Esophagus muscularis mucosa (tissue), 4 donors: ENCODE measurements at regions not wholly inside any gene's neighbourhood (a gene's known extent, or its start where the extent isn't known, plus 50 kb on each side); places are given as distances from the start of the nearest gene placed in this dataset.
"Not testable (repeated sequence)": the region's sequence is repeated elsewhere in the genome, so short reads cannot be mapped to it uniquely, and the experiment has no call there.

Experiments
- DNase-seq: peaks from one replicate; pipeline ENCODE4 v3.0.0-alpha.2; 2017; ENCODE audit errors: extremely low spot score
- H3K27ac ChIP-seq, 4 donors: fragments of 200-600 bp; sonication (generic); replicated peaks in 1 of 4; 1 replicate in 3 of 4; 2 replicates in 1 of 4; pipeline ENCODE4 v1.5.1; 2016 to 2019; ENCODE audit warnings: mild to moderate bottlenecking in 1 of 4
- H3K27me3 ChIP-seq, 4 donors: fragments of 200-600 bp; sonication (generic); one replicate each; pipeline versions ENCODE4 v1.5.1 to v1.6.0; 2016 to 2019
- H3K36me3 ChIP-seq, 4 donors: fragments of 200-600 bp; sonication (generic); one replicate each; pipeline ENCODE4 v1.5.1; 2016 to 2019
- H3K4me1 ChIP-seq, 4 donors: fragments of 200-600 bp; sonication (generic); one replicate each; pipeline ENCODE4 v1.5.1; 2016 to 2019
- H3K4me3 ChIP-seq, 4 donors: fragments of 200-600 bp; sonication (generic); 1 replicate in 2 of 4; 2 replicates in 2 of 4; pipeline ENCODE4 v1.5.1; 2016 to 2019; ENCODE audit warnings: mild to moderate bottlenecking in 4 of 4, moderate library complexity in 1 of 4
- H3K9me3 ChIP-seq, 4 donors: fragments of 200-600 bp; sonication (generic); 1 replicate in 3 of 4; 2 replicates in 1 of 4; pipeline ENCODE4 v1.5.1; 2016 to 2019
- CTCF ChIP-seq, 3 experiments: fragments of 200-600 bp in 2 of 3; fragments of 450-650 bp in 1 of 3; sonication (generic) in 2 of 3; IDR thresholded peaks; one replicate each; pipeline ENCODE4 v1.5.1; 2017 to 2019; ENCODE audit warnings: antibody characterized with exemption in 3 of 3, mild to moderate bottlenecking in 2 of 3, moderate library complexity in 1 of 3
- EP300 ChIP-seq: sonication (generic); formaldehyde crosslinking; IDR thresholded peaks from one replicate; pipeline ENCODE4 v1.6.1; 2017; ENCODE audit warnings: antibody characterized with exemption
- POLR2A ChIP-seq: fragments of 450-650 bp; IDR thresholded peaks from one replicate; pipeline ENCODE4 v1.6.1; 2017; ENCODE audit warnings: antibody characterized with exemption, moderate library complexity, mild to moderate bottlenecking, low read depth
- POLR2AphosphoS5 ChIP-seq, 2 donors: sonication (generic); formaldehyde crosslinking; IDR thresholded peaks; one replicate each; pipeline ENCODE4 v1.6.1; 2017; ENCODE audit warnings: antibody characterized with exemption in 2 of 2
- WGBS: methylation state at CpG from one replicate; pipeline ENCODE4 v1.1.5; 2018; 5-methylcytosine and 5-hydroxymethylcytosine counted together
- intact Hi-C: fragments of 100-400 bp; cut with DNase I; formaldehyde crosslinking; loops from one replicate; pipeline ENCODE4 v1.15.1; 2023

- H3K4me1 ChIP-seq = no peaks in the 10 kb centered on the region
- TF ChIP-seq POLR2A (no peak), CTCF (IDR thresholded peaks at IDR 0.05) (no peak), EP300 (no peak), POLR2AphosphoS5 (IDR thresholded peaks at IDR 0.05) (no peak)
- intact Hi-C loops = no loop called here
- DNase-seq = no peak
- no peaks in the 10 kb centered on the region for H3K9me3 ChIP-seq
- 44% methylated on average over 4 of the region's 4 CpGs for WGBS
- no peaks in the 10 kb centered on the region for H3K27me3 ChIP-seq
- no peak overlapping the region for H3K4me3 ChIP-seq
- no peak overlapping the region for H3K27ac ChIP-seq
- no peaks in the 10 kb centered on the region for H3K36me3 ChIP-seq
These were observed 1169.6 kb upstream of the CRIM1 start for GRCh38 chr2:35185861-35186412.

DNA sequence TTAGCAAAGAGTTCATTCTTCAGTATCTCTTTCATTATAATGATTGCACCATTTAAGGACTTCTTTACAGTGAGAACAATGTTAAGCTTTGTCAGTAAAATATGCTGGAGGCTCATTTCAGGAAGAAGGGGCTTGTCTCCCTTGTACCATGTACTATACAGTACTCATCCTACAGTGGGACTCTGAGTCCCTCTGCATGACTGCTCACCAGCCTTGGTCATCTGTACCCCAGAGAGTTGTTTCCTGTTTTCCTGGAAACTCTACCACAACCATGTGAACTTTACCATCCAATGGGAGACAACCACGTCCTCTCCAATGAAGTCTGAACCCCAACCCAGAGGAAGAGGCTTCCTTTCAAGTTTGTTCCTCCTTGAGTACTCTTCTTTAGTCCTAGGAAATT, 1171.1 kb upstream of the CRIM1 start:
- intact Hi-C loops = no loop called here
- no peak for TF ChIP-seq EP300
- no peak for TF ChIP-seq CTCF (IDR thresholded peaks at IDR 0.05)
- no peak for TF ChIP-seq POLR2AphosphoS5 (IDR thresholded peaks at IDR 0.05)
- TF ChIP-seq POLR2A = no peak
- no peaks in the 10 kb centered on the region for H3K9me3 ChIP-seq
- H3K36me3 ChIP-seq = no peaks in the 10 kb centered on the region
- DNase-seq = no peak
- H3K27ac ChIP-seq = no peak overlapping the region
- H3K4me3 ChIP-seq = no peak overlapping the region
- WGBS = 58% methylated on average over 1 of the region's 1 CpG
- H3K27me3 ChIP-seq = no peaks in the 10 kb centered on the region
- H3K4me1 ChIP-seq = no peaks in the 10 kb centered on the region

DNA sequence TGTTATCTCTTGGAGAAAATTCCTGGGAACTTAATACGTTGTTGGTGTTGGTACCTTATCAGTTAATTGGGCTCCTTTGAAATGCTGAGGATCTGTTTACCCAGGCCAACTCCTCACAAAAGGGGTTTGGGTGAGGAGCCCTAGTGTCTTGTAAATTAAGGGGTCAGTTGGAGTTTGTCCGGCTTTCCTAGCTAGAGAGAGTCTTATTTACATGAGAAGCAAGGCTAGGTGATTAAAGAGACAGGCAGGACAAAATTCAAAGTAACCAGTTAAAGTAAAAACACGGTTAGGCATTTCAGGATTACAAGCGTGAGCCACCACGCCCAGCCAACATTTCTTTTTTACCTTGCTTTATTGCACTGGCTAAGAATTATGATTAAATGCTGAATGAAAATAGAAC, 1178.9 kb upstream of the CRIM1 start:
- intact Hi-C loops, H3K27me3 ChIP-seq, DNase-seq, H3K36me3 ChIP-seq, H3K4me3 ChIP-seq, H3K9me3 ChIP-seq, H3K27ac ChIP-seq, H3K4me1 ChIP-seq: not testable (repeated sequence)
- 54% methylated on average over 5 of the region's 5 CpGs for WGBS

- H3K9me3 ChIP-seq = no peaks in the 10 kb centered on the region
- TF ChIP-seq POLR2AphosphoS5 (IDR thresholded peaks at IDR 0.05) (no peak), POLR2A (no peak), CTCF (IDR thresholded peaks at IDR 0.05) (no peak), EP300 (no peak)
- H3K27me3 ChIP-seq = no peaks in the 10 kb centered on the region
- H3K4me3 ChIP-seq = no peak overlapping the region
- H3K36me3 ChIP-seq = no peaks in the 10 kb centered on the region
- no peaks in the 10 kb centered on the region for H3K4me1 ChIP-seq
- 85% methylated on average over 7 of the region's 7 CpGs for WGBS
- H3K27ac ChIP-seq = no peak overlapping the region
- no peak for DNase-seq
- intact Hi-C loops = no loop called here
These were observed 1180.7 kb upstream of the CRIM1 start for GRCh38 chr2:35174845-35175244.

DNA sequence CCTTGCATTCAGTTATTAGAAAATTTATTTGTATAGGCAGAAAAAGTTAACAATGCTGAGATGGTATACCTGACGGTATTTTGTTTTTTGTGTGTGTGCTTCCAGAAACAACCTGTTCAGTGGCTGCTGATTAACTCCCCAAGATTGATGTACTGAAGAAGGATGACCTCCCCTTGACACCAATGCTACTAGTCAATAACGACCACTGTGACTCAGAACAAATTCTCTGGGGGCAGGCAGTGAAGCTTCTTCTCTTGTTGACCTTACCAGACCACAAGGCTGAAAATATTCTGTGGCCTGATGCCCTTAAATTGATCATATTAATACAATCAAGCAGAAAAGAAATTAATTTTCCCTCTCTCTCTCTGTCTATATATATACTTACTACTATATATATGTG, 1182.9 kb upstream of the CRIM1 start:
- no peaks in the 10 kb centered on the region for H3K36me3 ChIP-seq
- intact Hi-C loops = no loop called here
- TF ChIP-seq POLR2AphosphoS5 (IDR thresholded peaks at IDR 0.05) (no peak), POLR2A (no peak), EP300 (no peak), CTCF (IDR thresholded peaks at IDR 0.05) (no peak)
- no peak overlapping the region for H3K4me3 ChIP-seq
- WGBS = 42% methylated on average over 2 of the region's 2 CpGs
- no peak for DNase-seq
- no peak overlapping the region for H3K27ac ChIP-seq
- H3K9me3 ChIP-seq = no peaks in the 10 kb centered on the region
- no peaks in the 10 kb centered on the region for H3K27me3 ChIP-seq
- no peaks in the 10 kb centered on the region for H3K4me1 ChIP-seq
